ENCODE measurements at regions not wholly inside any gene's neighbourhood (a gene's known extent, or its start where the extent isn't known, plus 50 kb on each side); places are given as distances from the start of the nearest gene placed in this dataset.

- DNase-seq (ENCODE audit: low read depth), result no peak
- POLR2A ChIA-PET, result no interaction called here
- Histone ChIP-seq H3K36me3 (ENCODE audit: control insufficient read depth, insufficient read depth, low read length) (no peaks in the 10 kb centered on the region), H3K4me3 (ENCODE audit: low read depth, low read length) (no peak overlapping the region), H3K27me3 (ENCODE audit: control insufficient read depth, insufficient read depth, low read length) (peaks cover 7% of the 10 kb centered on the region)
- CTCF ChIA-PET, result interaction anchor here (1.3 kb wide), 1 partner anchor 446 kb away, joined by 5 read pairs; no protein-coding TSS in a partner anchor
- TF ChIP-seq CTCF (IDR thresholded peaks at IDR 0.05; ENCODE audit: insufficient read depth, low read depth, low read length), result no peak
Measured at GRCh38 chr1:10940838-10941237, 71.6 kb upstream of the TARDBP start.

GRCh38 chr1:10941891-10942541 is 70.4 kb upstream of the TARDBP start:
- DNase-seq (ENCODE audit: low read depth), result no peak
- no peak overlapping the region for H3K4me3 ChIP-seq (ENCODE audit: low read depth, low read length)

GRCh38 chr1:10942542-10942912 is 69.9 kb upstream of the TARDBP start:
- Histone ChIP-seq H3K36me3 (ENCODE audit: control insufficient read depth, insufficient read depth, low read length) (no peaks in the 10 kb centered on the region), H3K4me3 (ENCODE audit: low read depth, low read length) (no peak overlapping the region), H3K27me3 (ENCODE audit: control insufficient read depth, insufficient read depth, low read length) (peaks cover 7% of the 10 kb centered on the region)
- ChIA-PET POLR2A (interaction anchor here (0.7 kb wide), 1 partner anchor 435 kb away, joined by 5 read pairs; no protein-coding TSS in a partner anchor), CTCF (interaction anchor here (0.7 to 1.6 kb wide), 14 partner anchors 8 to 437 kb away, joined by 3 to 7 read pairs (median 4); a partner anchor contains a TSS)
- no peak for TF ChIP-seq CTCF (IDR thresholded peaks at IDR 0.05; ENCODE audit: insufficient read depth, low read depth, low read length)
- DNase-seq (ENCODE audit: low read depth), result no peak

More at GRCh38 chr1:10941891-10942541, 70.4 kb upstream of the TARDBP start:
- Histone ChIP-seq H3K36me3 (ENCODE audit: control insufficient read depth, insufficient read depth, low read length) (no peaks in the 10 kb centered on the region), H3K27me3 (ENCODE audit: control insufficient read depth, insufficient read depth, low read length) (peaks cover 7% of the 10 kb centered on the region)
- peak; percentile 94 for TF ChIP-seq CTCF (IDR thresholded peaks at IDR 0.05; ENCODE audit: insufficient read depth, low read depth, low read length)
- POLR2A ChIA-PET, result interaction anchor here (0.7 kb wide), 1 partner anchor 435 kb away, joined by 5 read pairs; no protein-coding TSS in a partner anchor
- CTCF ChIA-PET, result interaction anchor here (0.6 to 1.6 kb wide), 16 partner anchors 9 to 437 kb away, joined by 3 to 7 read pairs (median 3); a partner anchor contains a TSS

- TF ChIP-seq CTCF (IDR thresholded peaks at IDR 0.05; ENCODE audit: insufficient read depth, low read depth, low read length), result no peak
- ChIA-PET CTCF (no interaction called here), POLR2A (no interaction called here)
- H3K4me3 ChIP-seq (ENCODE audit: low read depth, low read length), result no peak overlapping the region
- H3K36me3 ChIP-seq (ENCODE audit: control insufficient read depth, insufficient read depth, low read length), result no peaks in the 10 kb centered on the region
- H3K27me3 ChIP-seq (ENCODE audit: control insufficient read depth, insufficient read depth, low read length), result peaks cover 7% of the 10 kb centered on the region
- DNase-seq (ENCODE audit: low read depth), result no peak
Measured at GRCh38 chr1:10943041-10943440, 69.4 kb upstream of the TARDBP start.

GRCh38 chr1:10943991-10944730 is 68.3 kb upstream of the TARDBP start:
- H3K36me3 ChIP-seq (ENCODE audit: control insufficient read depth, insufficient read depth, low read length), result no peaks in the 10 kb centered on the region
- H3K27me3 ChIP-seq (ENCODE audit: control insufficient read depth, insufficient read depth, low read length), result peaks cover 5% of the 10 kb centered on the region; the same call in 1 of the 2 replicates
- ChIA-PET CTCF (interaction anchor here (0.6 to 1.6 kb wide), 5 partner anchors 10 to 557 kb away, joined by 3 to 6 read pairs (median 3); no protein-coding TSS in a partner anchor), POLR2A (no interaction called here)
- no peak for DNase-seq (ENCODE audit: low read depth)
- TF ChIP-seq CTCF (IDR thresholded peaks at IDR 0.05; ENCODE audit: insufficient read depth, low read depth, low read length), result no peak
- peak overlapping the region; percentile 28 for H3K4me3 ChIP-seq (ENCODE audit: low read depth, low read length)

All from BJ (cell line).